H1 (cell line): ENCODE measurements at regions not wholly inside any gene's neighbourhood (a gene's known extent, or its start where the extent isn't known, plus 50 kb on each side); places are given as distances from the start of the nearest gene placed in this dataset.

Experiments
- ASH2L ChIP-seq: fragments of 200-600, 300-600 bp; sonication (generic); IDR thresholded peaks from one replicate; pipeline ENCODE4 v1.7.1; 2017; ENCODE audit warnings: low read length
- CBX5 ChIP-seq: fragments of 300-800, 300-1000 bp; sonication (generic); IDR thresholded peaks from 2 replicates; pipeline ENCODE4 v1.7.1; 2016; ENCODE audit warnings: antibody characterized with exemption, low read length, low read depth
- CEBPB ChIP-seq: IDR thresholded peaks from 2 replicates; pipeline ENCODE4 v1.6.1; 2012; ENCODE audit warnings: low read depth, low read length
- CHD7 ChIP-seq: fragments of 300-600 bp; sonication (generic); IDR thresholded peaks from 2 replicates; pipeline ENCODE4 v1.7.1; 2012; ENCODE audit warnings: low read length, moderate library complexity, mild to moderate bottlenecking, inconsistent platforms; ENCODE audit not compliant: insufficient replicate concordance
- EP300 ChIP-seq, 2 experiments: IDR thresholded peaks; 1 replicate in 1 of 2; 2 replicates in 1 of 2; pipeline ENCODE4 v1.6.1; 2011 to 2012; ENCODE audit warnings: low read depth in 2 of 2, low read length in 2 of 2, mild to moderate bottlenecking in 2 of 2, borderline replicate concordance in 1 of 2, inconsistent platforms in 1 of 2, moderate library complexity in 1 of 2
- FOSL1 ChIP-seq: IDR thresholded peaks from 2 replicates; pipeline ENCODE4 v1.6.1; 2011; ENCODE audit warnings: mild to moderate bottlenecking, low read depth, low read length, moderate library complexity; ENCODE audit not compliant: insufficient read depth
- JUND ChIP-seq: IDR thresholded peaks from 2 replicates; pipeline ENCODE4 v1.6.1; 2011; ENCODE audit warnings: mild to moderate bottlenecking, improper control_type of control experiment, low read length
- POLR2A ChIP-seq, 2 experiments: IDR thresholded peaks; 1 replicate in 1 of 2; 2 replicates in 1 of 2; pipeline ENCODE4 v1.6.1; 2011; ENCODE audit warnings: low read depth in 2 of 2, low read length in 2 of 2, mild to moderate bottlenecking in 2 of 2; ENCODE audit errors: control extremely low read depth in 1 of 2
- SIN3A ChIP-seq, 2 experiments: IDR thresholded peaks in 1 of 2; conservative IDR thresholded peaks in 1 of 2; 2 replicates each; pipeline ENCODE4 v1.6.1; 2011 to 2012; ENCODE audit warnings: low read length in 2 of 2, improper control_type of control experiment in 1 of 2, low read depth in 1 of 2, mild to moderate bottlenecking in 1 of 2
- SIRT6 ChIP-seq: IDR thresholded peaks from one replicate; pipeline ENCODE4 v1.7.1; 2012; ENCODE audit warnings: low read length, inconsistent platforms
- SUZ12 ChIP-seq: fragments of 200-600 bp; sonication (generic); IDR thresholded peaks from 2 replicates; pipeline ENCODE4 v1.6.1; 2012; ENCODE audit warnings: mild to moderate bottlenecking, inconsistent platforms, low read length, moderate library complexity, mixed read lengths

GRCh38 chr10:29925771-29926692, 133.4 kb downstream of the JCAD start (continued):
- no peak for TF ChIP-seq CHD7
- no peak for TF ChIP-seq JUND
- TF ChIP-seq SIRT6 = no peak
- no peak for TF ChIP-seq FOSL1
- no peak for TF ChIP-seq EP300 (IDR thresholded peaks at IDR 0.05; ENCODE audit: borderline replicate concordance in 1 of 2, low read depth in 2 of 2, low read length in 2 of 2)
- TF ChIP-seq CEBPB = no peak
- no peak for TF ChIP-seq CBX5
- no peak for TF ChIP-seq POLR2A (IDR thresholded peaks at IDR 0.05; ENCODE audit: control extremely low read depth in 1 of 2, low read depth in 2 of 2, low read length in 2 of 2)
- TF ChIP-seq ASH2L = no peak
- no peak for TF ChIP-seq SIN3A (conservative IDR thresholded peaks at IDR 0.05 in 1 of 2, IDR thresholded peaks at IDR 0.05 in 1 of 2; ENCODE audit: low read depth in 1 of 2, low read length in 2 of 2)
- no peak for TF ChIP-seq SUZ12
